NCI-H526 (cell line): ENCODE measurements at regions not wholly inside any gene's neighbourhood (a gene's known extent, or its start where the extent isn't known, plus 50 kb on each side); places are given as distances from the start of the nearest gene placed in this dataset.

Experiments used
- DNase-seq, 2 experiments: peaks; one replicate each; lab custom pipeline; 2025; lab: John Stamatoyannopoulos, UW

DNA sequence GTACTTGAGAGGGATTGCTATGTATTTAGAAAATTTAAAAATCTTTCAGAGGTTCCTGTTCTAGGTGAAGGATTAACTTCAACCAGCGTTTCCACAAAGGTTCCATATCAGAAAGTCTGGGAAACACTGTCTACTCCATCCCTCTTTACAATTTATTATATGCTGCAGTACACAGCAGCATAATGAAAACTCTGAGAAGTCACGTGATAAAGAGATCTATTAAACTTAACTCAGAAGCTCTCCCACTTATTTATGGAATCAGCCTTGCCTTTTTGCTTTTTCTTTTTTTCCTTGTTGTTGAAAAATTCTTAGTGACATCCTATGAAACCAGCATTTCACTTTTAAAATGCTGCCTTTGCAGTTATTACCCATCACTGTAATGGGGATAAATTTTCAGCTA lies 186.2 kb downstream of the ACER2 start:
- no peak for DNase-seq

DNA sequence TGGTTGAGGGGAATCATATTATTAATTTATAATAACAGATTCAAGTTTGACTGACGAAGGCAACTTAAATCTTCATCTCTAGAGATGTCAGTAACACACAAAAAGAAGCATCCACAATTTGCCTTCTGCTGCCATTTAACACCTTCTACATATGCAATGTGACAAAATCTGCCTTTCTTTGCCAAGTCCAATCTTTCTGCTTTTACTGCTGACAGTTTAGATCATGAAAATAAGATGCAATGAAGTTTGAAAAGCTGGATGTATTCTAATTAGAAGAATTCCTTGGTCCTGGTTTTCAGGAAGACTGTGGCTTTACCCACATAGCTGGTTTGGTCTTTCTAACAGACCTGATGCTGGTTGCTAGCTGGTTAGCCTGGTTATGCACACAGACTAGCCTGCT lies 178.9 kb downstream of the ACER2 start:
- no peak for DNase-seq

GRCh38 chr9:19583890-19584289 lies 175.1 kb downstream of the ACER2 start:
- DNase-seq = no peak

DNA sequence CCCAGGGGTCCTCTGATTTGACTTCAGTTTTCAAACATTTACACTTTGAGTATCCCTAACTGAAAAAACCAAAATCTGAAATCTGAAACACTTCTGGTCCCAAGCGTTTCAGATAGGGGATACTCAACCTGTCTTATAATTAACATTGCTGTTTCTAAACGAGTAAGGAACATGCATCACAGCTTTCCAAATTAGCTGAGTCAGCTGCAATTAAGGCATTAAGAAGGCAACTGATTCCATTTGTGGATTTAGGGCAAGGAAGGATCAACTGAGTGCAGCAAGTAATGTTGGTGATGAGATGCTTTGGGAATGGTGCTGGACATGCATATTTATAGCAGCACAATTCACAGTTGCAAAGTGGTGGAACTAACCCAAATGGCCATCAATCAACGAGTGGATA lies 168.6 kb downstream of the ACER2 start:
- no peak for DNase-seq

DNA sequence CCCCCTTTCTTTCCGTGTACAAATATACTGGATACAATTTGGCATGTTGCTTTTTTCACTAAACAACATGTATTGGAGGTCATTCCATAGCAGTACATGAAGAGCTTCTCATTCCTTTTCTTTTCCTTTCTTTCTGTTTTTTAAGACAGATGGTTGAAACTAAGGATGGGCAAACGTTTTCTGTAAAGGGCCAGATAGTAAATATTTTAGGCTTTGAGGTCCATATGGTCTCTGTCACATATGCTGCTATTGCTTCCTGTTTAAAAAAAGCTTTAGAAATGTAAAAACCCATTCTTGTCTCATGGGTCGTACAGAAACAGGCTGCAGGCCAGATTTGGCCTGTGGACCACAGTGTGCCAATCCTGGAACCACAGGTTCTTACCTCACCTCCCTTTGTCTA lies 160.1 kb downstream of the ACER2 start:
- no peak for DNase-seq

GRCh38 chr9:19564396-19565061 lies 155.7 kb downstream of the ACER2 start:
- DNase-seq = no peak

DNA sequence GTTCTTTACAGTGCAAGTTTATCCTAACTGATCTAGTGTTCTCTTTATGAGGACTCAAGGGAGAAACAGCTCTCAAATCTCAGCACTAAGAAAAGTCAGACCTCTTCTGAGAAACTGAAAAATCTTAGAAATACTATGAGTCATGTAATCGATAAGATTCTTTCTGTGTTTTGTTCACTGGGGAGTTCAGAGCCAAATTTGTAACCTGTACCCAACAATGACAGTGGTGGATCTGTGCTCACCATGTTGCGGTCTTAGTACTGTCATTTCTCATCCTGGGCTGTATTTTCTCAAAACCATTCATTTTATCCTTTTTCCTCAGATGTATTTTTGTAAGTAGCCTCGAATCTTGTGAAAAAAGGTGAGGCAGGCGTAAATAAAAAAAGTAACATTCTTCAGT lies 146.4 kb downstream of the ACER2 start:
- no peak for DNase-seq

DNA sequence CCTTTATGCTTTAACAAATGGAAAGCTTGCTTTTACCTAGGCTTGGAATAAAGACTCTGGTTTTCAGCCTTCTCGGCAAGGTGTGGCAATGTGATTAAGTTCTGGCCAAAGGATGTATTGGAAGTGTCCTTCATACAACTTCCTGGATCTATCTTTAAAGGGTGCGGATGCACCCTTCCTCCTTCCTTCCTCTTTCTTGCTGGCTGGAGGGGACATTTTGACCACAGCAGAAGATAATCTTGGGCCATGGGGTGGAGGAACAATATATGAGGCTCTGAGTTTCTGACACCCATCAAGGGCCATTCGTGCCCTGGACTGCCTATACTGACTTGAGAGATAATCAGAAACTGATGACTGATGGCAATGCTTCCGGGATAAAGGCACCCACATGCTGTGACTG lies 145.7 kb downstream of the ACER2 start:
- no peak for DNase-seq

GRCh38 chr9:19553441-19553840 lies 144.6 kb downstream of the ACER2 start:
- DNase-seq = no peak

GRCh38 chr9:19552282-19553105 lies 143.7 kb downstream of the ACER2 start:
- no peak for DNase-seq

DNA sequence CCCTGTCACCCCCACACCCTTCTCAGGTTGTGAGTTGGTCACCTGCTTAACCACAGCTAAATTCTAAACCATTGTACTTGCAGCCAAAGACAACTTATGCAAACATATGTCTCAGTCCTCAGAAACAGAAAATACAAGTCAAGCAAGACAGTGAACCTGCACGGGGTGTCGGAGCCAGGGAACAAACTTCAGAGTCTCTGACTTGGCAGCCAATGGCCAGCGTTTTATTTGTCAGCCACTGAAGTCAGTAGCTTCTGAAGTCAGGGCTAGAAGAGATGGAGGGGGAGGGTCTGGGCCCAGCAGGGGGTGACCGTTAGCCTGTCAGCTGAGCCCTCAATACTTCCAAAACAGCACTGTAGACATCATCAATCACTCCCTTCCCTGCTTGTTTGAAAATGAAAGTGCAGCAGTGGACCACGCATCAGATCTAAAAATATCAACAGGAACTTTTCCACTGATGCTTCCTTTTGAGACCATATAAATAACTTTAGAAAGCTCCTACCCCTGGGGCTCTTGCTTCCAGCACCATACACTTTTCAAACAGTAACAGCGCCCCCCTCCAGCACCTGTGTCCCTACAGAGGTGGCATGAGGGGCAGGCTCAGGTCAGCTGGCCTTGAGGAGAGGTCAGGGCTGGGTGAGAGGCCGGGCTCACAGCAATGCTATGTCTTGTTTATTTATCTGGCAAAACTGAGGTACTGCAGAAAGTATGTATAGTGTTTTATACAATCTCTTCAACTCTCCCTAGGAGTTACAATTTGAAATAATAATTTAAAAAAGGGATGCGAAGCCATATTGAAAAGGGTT lies 142.5 kb downstream of the ACER2 start:
- no peak for DNase-seq

GRCh38 chr9:19550009-19550408 lies 141.2 kb downstream of the ACER2 start:
- no peak for DNase-seq

DNA sequence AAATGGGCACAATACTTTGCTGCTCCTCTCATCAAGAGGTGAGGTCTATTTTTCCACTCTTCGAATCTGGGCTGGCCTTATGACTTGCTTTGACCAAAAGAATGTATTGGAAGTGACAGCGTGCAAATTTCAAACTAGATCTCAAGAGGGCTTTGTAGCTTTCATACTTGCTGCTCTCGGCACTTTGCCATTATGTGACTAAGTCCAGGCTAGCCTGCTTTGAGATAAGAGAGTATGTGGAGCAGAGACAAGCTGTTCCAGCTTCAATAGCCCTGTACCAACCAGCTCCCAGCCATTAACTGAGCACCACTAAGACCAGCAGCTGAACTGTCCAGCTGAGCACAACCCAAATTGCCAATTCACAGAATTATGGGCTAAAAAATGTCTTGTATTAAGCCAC lies 124.6 kb downstream of the ACER2 start:
- no peak for DNase-seq

DNA sequence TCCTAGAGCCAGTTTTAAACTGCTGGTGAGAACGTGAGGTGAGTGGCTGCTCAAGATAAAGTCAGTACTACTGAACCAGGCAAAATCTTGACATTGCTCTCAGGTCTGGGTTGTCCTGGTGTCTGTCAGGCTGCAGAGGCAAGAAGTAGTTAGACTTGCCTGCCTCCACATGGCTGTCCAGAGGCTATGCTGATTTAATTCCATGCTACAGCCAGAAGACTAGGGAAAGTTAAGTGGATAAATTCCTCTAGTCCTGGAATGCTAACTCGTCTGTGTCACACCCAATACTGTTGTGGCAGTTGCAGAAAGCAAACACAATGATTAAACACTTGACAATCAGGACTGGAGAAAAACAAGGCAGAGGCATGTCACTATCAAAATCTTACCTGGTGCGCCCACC lies 118.9 kb downstream of the ACER2 start:
- DNase-seq = no peak

DNA sequence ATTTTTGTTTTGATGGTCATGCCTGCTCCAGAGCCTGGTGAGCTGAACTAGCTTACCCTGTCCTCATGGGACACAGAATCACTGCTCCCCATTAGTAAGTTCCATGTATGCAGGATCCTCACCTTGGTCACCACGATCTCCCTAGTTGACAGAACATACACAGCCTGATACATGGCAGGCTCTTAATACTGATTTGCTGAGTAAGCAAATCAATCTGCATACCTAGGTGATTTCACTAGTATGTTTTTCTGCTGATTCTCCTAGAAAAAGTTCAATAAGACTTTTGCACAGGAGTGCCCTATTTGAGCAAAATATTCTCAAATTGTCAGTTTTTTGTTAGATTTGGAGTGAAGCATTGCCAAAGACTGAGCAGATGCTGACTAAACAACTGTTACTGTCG lies 113.7 kb downstream of the ACER2 start:
- no peak for DNase-seq

GRCh38 chr9:19521205-19521604 lies 112.4 kb downstream of the ACER2 start:
- DNase-seq = no peak

- DNase-seq = no peak
These were observed 108.6 kb downstream of the ACER2 start for GRCh38 chr9:19517202-19517942.

GRCh38 chr9:19516348-19516747 lies 107.5 kb downstream of the ACER2 start:
- DNase-seq = no peak

DNA sequence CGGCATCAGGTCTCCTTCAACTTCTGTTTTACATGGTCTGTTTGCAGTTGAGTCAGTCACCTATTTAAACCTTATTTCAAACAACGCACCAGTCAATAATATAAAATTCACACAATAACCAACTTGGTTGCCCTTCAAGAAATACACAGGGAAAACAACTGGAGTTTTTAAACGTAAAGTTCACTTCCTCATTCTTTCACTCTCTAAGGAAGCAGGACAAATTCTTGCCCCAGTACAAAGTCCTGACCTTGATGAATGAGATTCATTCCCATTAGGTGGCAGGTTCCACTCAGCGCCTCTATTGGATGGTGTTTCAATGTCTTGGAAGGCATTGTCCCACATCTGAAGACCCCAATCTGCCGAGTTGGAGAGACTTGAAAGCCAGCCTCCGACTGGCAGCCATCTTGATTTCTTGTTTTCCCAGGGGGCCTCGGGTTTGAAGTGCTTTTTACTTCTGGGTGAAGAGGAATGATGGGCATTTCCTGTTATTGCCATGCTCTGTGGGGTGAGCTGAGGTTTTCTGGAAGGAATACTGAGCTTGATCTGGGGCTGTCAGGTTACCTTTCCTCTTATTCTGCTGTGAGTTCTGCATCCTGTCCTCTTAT lies 105.0 kb downstream of the ACER2 start:
- no peak for DNase-seq

- DNase-seq = no peak
These were observed 103.5 kb downstream of the ACER2 start for GRCh38 chr9:19512103-19512832.

DNA sequence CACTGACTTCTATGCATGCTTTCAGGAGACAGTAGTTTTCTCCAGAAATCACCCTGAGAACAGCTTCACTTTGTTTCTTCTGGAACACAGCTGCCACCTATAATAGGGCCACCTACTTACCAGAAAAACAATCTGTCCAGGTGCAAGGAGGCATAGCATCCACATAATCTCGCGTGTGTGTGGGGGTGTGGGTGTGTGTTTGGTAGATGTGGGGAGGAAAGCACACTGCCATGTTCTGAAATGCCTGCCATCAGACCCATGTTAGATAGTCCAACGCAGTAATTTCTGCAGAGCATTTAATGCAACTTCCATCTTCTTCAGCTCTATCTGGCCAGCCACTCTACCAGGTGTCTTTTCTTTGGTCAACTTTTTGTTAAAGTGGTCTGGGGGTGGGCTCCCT lies 102.9 kb downstream of the ACER2 start:
- DNase-seq = no peak
